22Rv1 (cell line): ENCODE measurements at regions not wholly inside any gene's neighbourhood (a gene's known extent, or its start where the extent isn't known, plus 50 kb on each side); places are given as distances from the start of the nearest gene placed in this dataset.

Source experiments
- H3K27ac ChIP-seq: fragments of 450-650 bp; 2 replicates; pipeline ENCODE4 v1.5.1; 2017
- CTCF ChIP-seq: fragments of 450-650 bp; IDR thresholded peaks from 2 replicates; pipeline ENCODE4 v1.5.1; 2017; ENCODE audit warnings: mild to moderate bottlenecking
- ZFX ChIP-seq: fragments of 450-650 bp; IDR thresholded peaks from 2 replicates; pipeline ENCODE4 v1.6.1; 2017; ENCODE audit warnings: antibody characterized with exemption, borderline replicate concordance

- no peak overlapping the region for H3K27ac ChIP-seq
- TF ChIP-seq CTCF = no peak
- no peak for TF ChIP-seq ZFX
These were observed 201.6 kb downstream of the PRDM2 start for GRCh38 chr1:13901597-13901996.

- no peak for TF ChIP-seq ZFX
- TF ChIP-seq CTCF = no peak
- no peak overlapping the region for H3K27ac ChIP-seq
These were observed 208.1 kb downstream of the PRDM2 start for GRCh38 chr1:13908128-13908527.

- TF ChIP-seq CTCF (no peak), ZFX (no peak)
- no peak overlapping the region for H3K27ac ChIP-seq
These were observed 212.0 kb downstream of the PRDM2 start for GRCh38 chr1:13911697-13912619.

- no peak for TF ChIP-seq ZFX
- no peak for TF ChIP-seq CTCF
- H3K27ac ChIP-seq = no peak overlapping the region
These were observed 213.4 kb downstream of the PRDM2 start for GRCh38 chr1:13913396-13913795.

GRCh38 chr1:13916530-13916929, 216.5 kb downstream of the PRDM2 start:
- TF ChIP-seq ZFX (no peak), CTCF (no peak)
- no peak overlapping the region for H3K27ac ChIP-seq

- no peak overlapping the region for H3K27ac ChIP-seq
- no peak for TF ChIP-seq ZFX
- no peak for TF ChIP-seq CTCF
These were observed 217.6 kb downstream of the PRDM2 start for GRCh38 chr1:13917607-13918006.

GRCh38 chr1:13918862-13919261, 218.9 kb downstream of the PRDM2 start:
- no peak overlapping the region for H3K27ac ChIP-seq
- TF ChIP-seq CTCF (no peak), ZFX (no peak)
